ENCODE measurements at regions not wholly inside any gene's neighbourhood (a gene's known extent, or its start where the extent isn't known, plus 50 kb on each side); places are given as distances from the start of the nearest gene placed in this dataset.

DNA sequence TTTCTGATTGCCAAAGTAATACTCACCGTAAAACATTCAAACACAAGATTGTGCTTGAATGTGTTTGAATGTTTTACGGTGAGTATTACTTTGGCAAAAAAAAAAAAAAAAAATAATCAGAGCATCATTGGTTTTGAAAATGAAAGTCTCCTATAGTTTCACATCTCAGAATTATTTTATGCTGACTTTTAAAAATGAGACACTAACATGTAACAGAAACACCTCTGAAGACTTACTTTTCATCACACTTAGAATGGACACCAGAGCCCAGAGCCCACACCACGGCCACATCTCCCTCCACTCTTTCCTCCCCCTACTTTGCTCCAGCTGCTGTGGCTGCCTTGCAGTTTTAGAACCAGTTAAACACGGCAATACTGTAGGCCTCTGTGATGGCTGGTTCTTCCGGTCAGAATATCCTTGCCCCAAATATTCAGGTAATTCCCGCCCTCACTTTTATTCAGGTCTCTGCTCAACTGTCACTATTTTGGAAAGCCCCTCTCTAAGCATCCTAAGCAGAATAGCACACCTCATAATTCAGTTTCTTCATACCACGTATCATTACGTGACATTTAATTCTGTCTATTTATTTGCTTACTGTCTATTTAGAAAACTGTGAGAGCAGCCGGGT, 138.9 kb upstream of the MAX start:
- TF ChIP-seq, protein P1, sequence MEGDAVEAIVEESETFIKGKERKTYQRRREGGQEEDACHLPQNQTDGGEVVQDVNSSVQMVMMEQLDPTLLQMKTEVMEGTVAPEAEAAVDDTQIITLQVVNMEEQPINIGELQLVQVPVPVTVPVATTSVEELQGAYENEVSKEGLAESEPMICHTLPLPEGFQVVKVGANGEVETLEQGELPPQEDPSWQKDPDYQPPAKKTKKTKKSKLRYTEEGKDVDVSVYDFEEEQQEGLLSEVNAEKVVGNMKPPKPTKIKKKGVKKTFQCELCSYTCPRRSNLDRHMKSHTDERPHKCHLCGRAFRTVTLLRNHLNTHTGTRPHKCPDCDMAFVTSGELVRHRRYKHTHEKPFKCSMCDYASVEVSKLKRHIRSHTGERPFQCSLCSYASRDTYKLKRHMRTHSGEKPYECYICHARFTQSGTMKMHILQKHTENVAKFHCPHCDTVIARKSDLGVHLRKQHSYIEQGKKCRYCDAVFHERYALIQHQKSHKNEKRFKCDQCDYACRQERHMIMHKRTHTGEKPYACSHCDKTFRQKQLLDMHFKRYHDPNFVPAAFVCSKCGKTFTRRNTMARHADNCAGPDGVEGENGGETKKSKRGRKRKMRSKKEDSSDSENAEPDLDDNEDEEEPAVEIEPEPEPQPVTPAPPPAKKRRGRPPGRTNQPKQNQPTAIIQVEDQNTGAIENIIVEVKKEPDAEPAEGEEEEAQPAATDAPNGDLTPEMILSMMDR (IDR thresholded peaks at IDR 0.05; ENCODE audit: insufficient read depth, low read length, poor library complexity, severe bottlenecking) = no peak
- Histone ChIP-seq H3K4me3 (ENCODE audit: low read depth, low read length) (no peak overlapping the region), H3K36me3 (ENCODE audit: control insufficient read depth, insufficient read depth, low read length) (no peaks in the 10 kb centered on the region), H3K27me3 (ENCODE audit: control insufficient read depth, insufficient read depth, low read length) (no peaks in the 10 kb centered on the region)
- DNase-seq (ENCODE audit: low read depth) = no peak

DNA sequence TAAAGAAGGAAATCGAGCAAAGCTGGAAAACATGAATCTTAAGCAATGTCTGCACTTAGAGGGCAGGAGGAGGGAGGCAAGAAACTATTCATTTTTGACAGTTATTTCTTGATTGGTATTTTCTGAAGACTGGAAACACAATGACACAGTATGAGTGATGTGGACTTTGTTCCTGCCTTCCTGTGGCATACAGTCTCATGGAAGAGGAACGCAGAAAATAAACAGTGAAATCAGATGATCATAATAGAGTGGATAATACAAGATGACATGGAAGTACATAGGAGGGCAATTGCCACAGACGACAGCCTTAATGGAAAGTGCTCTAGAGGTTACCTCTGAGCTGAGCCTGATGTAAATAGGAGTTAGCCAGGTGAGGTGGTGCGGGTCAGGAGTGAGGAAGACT, 140.4 kb upstream of the MAX start:
- no peak for DNase-seq (ENCODE audit: low read depth)
- H3K36me3 ChIP-seq (ENCODE audit: control insufficient read depth, insufficient read depth, low read length) = no peaks in the 10 kb centered on the region
- no peak overlapping the region for H3K4me3 ChIP-seq (ENCODE audit: low read depth, low read length)
- H3K27me3 ChIP-seq (ENCODE audit: control insufficient read depth, insufficient read depth, low read length) = no peaks in the 10 kb centered on the region
- TF ChIP-seq, protein P1 (IDR thresholded peaks at IDR 0.05; ENCODE audit: insufficient read depth, low read length, poor library complexity, severe bottlenecking) = no peak

DNA sequence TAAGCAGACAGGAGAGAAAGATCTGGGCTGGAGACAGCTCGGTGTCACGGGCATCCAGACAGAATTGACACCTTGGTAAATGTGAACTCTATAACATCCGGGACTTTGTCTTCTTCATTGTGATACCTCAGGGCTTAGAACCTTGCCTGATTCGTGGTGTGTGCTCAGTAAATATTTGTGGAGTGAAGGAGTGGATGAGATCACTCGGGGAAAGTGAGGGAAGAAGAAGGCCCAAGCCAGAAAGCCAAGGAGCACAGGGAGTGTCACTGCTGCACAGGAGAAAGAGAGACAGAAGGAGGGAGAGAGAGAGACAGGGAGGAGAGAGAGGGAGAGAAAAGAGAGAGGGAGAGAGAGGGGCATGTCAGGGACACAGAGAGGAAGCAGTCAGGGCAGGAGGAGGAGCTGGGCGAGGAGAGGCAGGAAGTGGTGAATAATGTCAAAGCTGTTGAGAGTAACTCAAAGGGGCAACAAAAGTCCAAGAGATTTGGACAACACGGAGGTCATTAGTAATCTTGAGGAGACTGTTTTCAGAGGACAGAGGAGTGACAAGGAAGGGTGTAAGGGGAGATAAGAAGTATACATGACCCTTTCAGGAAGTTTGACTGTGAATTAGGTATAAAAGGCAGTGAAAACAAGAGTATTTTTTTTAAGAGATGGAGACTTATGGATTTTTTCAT, 141.6 kb upstream of the MAX start:
- no peak for DNase-seq (ENCODE audit: low read depth)
- Histone ChIP-seq H3K36me3 (ENCODE audit: control insufficient read depth, insufficient read depth, low read length) (no peaks in the 10 kb centered on the region), H3K4me3 (ENCODE audit: low read depth, low read length) (no peak overlapping the region), H3K27me3 (ENCODE audit: control insufficient read depth, insufficient read depth, low read length) (no peaks in the 10 kb centered on the region)
- TF ChIP-seq, protein P1 (IDR thresholded peaks at IDR 0.05; ENCODE audit: insufficient read depth, low read length, poor library complexity, severe bottlenecking) = no peak

DNA sequence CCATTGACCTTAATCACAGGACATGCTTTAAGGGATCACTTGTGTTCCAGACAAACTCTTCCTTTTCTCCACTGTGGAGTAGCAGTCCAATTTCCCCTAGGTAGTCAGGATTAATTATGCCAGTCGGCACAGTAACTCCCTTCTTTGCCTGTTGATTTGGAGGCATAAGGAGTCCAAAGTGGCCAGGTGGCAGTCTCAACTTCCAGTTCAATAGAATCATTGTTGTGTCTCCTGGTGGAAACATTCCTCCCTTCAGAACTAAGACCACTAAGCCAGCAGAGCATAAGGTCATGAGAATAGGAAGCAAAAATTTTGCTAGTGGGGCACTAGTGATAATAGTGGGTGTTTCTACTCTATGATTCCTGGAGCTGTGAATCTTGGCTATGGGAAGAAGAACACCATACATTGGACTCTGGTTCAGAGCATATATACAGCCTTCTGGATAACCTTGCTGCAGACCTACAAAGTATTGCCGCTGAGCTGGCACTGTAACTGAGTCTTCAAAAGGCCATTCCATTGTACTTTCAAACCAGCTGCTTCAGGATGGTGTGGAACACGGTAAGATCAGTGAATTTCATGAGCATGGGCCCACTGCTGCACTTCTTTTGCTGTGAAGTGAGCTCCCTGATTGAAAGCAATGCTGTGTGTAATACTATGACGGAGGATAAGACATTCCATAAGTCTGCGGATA, 147.3 kb upstream of the MAX start:
- Histone ChIP-seq H3K27me3 (ENCODE audit: control insufficient read depth, insufficient read depth, low read length) (no peaks in the 10 kb centered on the region), H3K4me3 (ENCODE audit: low read depth, low read length) (no peak overlapping the region), H3K36me3 (ENCODE audit: control insufficient read depth, insufficient read depth, low read length) (no peaks in the 10 kb centered on the region)
- TF ChIP-seq, protein P1 (IDR thresholded peaks at IDR 0.05; ENCODE audit: insufficient read depth, low read length, poor library complexity, severe bottlenecking) = no peak
- no peak for DNase-seq (ENCODE audit: low read depth)

DNA sequence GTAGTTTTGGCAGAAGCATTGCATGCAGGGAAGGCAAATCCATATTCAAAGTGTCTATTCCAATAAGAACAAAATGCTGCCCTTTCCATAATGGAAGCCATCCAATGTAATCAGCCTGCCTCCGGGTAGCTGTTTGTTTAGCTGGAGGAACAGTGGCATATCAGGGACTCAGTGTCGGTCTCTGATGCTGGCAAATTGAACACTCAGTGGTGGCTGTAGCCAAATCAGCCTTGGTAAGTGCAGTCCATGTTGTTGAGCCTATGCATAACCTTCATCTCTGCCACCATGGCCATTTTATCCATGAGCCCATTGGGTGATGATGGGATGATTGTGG, 147.8 kb upstream of the MAX start:
- TF ChIP-seq, protein P1 (IDR thresholded peaks at IDR 0.05; ENCODE audit: insufficient read depth, low read length, poor library complexity, severe bottlenecking) = no peak
- Histone ChIP-seq H3K27me3 (ENCODE audit: control insufficient read depth, insufficient read depth, low read length) (no peaks in the 10 kb centered on the region), H3K4me3 (ENCODE audit: low read depth, low read length) (no peak overlapping the region), H3K36me3 (ENCODE audit: control insufficient read depth, insufficient read depth, low read length) (no peaks in the 10 kb centered on the region)
- no peak for DNase-seq (ENCODE audit: low read depth)
